AG04450 (cell line): ENCODE measurements at regions not wholly inside any gene's neighbourhood (a gene's known extent, or its start where the extent isn't known, plus 50 kb on each side); places are given as distances from the start of the nearest gene placed in this dataset.

Experiments
- CTCF ChIA-PET: fragments of 300-600, 350-600 bp; formaldehyde crosslinking; extraction: SDS; loops from one replicate; lab custom pipeline; 2022; ENCODE audit warnings: antibody characterized with exemption, inconsistent platforms; lab: Charles Lee
- POLR2A ChIA-PET: fragments of 350-600 bp; formaldehyde crosslinking; extraction: SDS; loops from one replicate; lab custom pipeline; 2021; ENCODE audit warnings: antibody characterized with exemption, inconsistent platforms; lab: Yijun Ruan, JAX
- DNase-seq: peaks from one replicate; pipeline ENCODE4 v3.0.0-alpha.2; 2011; ENCODE audit warnings: low read depth, low spot score
- H3K27ac ChIP-seq: one replicate; pipeline ENCODE4 v1.5.1; 2012; ENCODE audit warnings: low read depth, low read length, control low read depth
- H3K27me3 ChIP-seq: one replicate; pipeline ENCODE4 v1.6.0; 2012; ENCODE audit warnings: low read length; ENCODE audit not compliant: control insufficient read depth, insufficient read depth
- H3K4me3 ChIP-seq: 2 replicates; pipeline ENCODE4 v1.5.1; 2011; ENCODE audit warnings: mild to moderate bottlenecking, low read depth, low read length, control low read depth
- H3K9me3 ChIP-seq: 2 replicates; pipeline ENCODE4 v1.5.1; 2012; ENCODE audit warnings: low read length; ENCODE audit not compliant: control insufficient read depth, insufficient read depth
- TF ChIP-seq, protein P1 (sequence below): IDR thresholded peaks from 2 replicates; pipeline ENCODE4 v1.5.1; 2011; ENCODE audit warnings: low read depth, low read length, control low read depth, inconsistent platforms

- peaks cover 16% of the 10 kb centered on the region for H3K27me3 ChIP-seq
- no peak overlapping the region for H3K27ac ChIP-seq
- TF ChIP-seq, protein P1, sequence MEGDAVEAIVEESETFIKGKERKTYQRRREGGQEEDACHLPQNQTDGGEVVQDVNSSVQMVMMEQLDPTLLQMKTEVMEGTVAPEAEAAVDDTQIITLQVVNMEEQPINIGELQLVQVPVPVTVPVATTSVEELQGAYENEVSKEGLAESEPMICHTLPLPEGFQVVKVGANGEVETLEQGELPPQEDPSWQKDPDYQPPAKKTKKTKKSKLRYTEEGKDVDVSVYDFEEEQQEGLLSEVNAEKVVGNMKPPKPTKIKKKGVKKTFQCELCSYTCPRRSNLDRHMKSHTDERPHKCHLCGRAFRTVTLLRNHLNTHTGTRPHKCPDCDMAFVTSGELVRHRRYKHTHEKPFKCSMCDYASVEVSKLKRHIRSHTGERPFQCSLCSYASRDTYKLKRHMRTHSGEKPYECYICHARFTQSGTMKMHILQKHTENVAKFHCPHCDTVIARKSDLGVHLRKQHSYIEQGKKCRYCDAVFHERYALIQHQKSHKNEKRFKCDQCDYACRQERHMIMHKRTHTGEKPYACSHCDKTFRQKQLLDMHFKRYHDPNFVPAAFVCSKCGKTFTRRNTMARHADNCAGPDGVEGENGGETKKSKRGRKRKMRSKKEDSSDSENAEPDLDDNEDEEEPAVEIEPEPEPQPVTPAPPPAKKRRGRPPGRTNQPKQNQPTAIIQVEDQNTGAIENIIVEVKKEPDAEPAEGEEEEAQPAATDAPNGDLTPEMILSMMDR, result no peak
- CTCF ChIA-PET, result no interaction called here
- no peak for DNase-seq
- 0 out of 2 replicates have a peak, but pooled peaks cover 4% of the 10 kb centered on the region for H3K9me3 ChIP-seq
- no peak overlapping the region for H3K4me3 ChIP-seq
- POLR2A ChIA-PET, result no interaction called here
Observed at GRCh38 chr16:87032554-87032953, 284.6 kb downstream of the C16orf95 start.

DNA sequence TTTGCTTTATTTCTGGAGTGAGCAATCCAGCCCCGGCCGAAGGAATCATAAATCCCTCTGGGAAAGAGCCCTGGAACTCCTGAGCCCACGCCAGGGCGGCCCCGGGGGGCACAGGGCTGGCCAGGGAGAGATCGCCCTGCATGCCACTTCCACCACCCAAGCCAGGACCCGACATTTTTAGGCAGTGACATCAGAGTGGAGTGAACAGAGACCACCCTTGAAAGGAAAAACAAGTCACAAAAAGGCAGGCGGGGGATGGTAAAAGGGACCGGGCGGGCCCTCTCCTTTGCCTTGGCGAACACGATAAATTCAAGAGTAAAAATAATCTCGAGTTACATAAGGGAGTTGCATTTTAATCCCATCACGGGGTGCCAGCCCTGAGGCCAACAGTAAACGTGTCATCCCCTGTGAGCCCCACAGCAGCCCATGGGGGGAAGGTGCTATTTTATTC lies 284.1 kb downstream of the C16orf95 start:
- Histone ChIP-seq H3K9me3 (0 out of 2 replicates have a peak, but pooled peaks cover 4% of the 10 kb centered on the region), H3K4me3 (no peak overlapping the region), H3K27ac (no peak overlapping the region), H3K27me3 (peaks cover 12% of the 10 kb centered on the region)
- TF ChIP-seq, protein P1, result no peak
- ChIA-PET POLR2A (no interaction called here), CTCF (no interaction called here)
- no peak for DNase-seq

- H3K27me3 ChIP-seq, result peaks cover 9% of the 10 kb centered on the region
- H3K27ac ChIP-seq, result no peak overlapping the region
- ChIA-PET CTCF (no interaction called here), POLR2A (no interaction called here)
- H3K4me3 ChIP-seq, result no peak overlapping the region
- 0 out of 2 replicates have a peak, but pooled peaks cover 4% of the 10 kb centered on the region for H3K9me3 ChIP-seq
- DNase-seq, result no peak
- TF ChIP-seq, protein P1, result no peak
Observed at GRCh38 chr16:87033541-87034300, 283.5 kb downstream of the C16orf95 start.

DNA sequence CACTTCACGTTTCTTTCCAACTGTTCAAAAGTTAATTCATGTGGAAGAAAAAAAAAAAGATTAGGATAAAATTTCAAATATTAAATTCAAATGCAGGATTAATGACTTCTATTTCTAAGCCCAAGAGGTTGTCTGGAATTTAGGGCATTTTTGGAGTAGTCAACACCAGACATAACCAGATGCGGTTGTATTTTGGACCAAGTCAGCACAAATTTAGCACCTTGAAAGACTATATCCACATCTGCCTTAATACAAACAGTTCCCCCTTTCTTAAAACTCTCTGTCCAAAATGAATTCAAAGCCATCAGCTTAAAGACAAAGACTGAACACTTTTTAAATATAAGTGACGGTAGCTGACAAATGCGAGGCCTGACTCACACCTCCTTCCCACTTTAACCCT lies 282.9 kb downstream of the C16orf95 start:
- Histone ChIP-seq H3K4me3 (no peak overlapping the region), H3K27me3 (peaks cover 4% of the 10 kb centered on the region), H3K9me3 (0 out of 2 replicates have a peak, but pooled peaks cover 4% of the 10 kb centered on the region), H3K27ac (no peak overlapping the region)
- DNase-seq, result no peak
- TF ChIP-seq, protein P1, result no peak
- ChIA-PET POLR2A (no interaction called here), CTCF (no interaction called here)

DNA sequence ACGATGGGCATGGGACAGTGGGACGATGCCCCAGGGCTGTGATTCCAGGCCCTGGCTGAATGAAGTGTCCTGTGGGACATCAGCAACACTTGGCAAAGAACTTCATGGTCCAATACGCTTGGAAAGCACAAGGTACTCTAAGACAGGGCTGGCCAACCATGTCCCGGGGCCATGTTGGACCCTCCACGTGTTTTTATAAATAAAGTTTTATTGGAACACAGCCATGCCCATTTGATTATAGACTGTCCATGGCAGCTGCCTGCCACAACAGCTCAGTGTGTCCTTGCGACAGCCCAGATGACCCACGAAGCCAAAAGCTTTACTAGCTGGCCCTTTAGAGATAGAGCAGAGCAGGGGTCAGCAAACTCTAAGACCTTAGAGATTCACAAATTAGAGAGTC lies 282.1 kb downstream of the C16orf95 start:
- Histone ChIP-seq H3K27ac (no peak overlapping the region), H3K4me3 (no peak overlapping the region), H3K27me3 (peaks cover 8% of the 10 kb centered on the region), H3K9me3 (0 out of 2 replicates have a peak, but pooled peaks cover 4% of the 10 kb centered on the region)
- TF ChIP-seq, protein P1, result no peak
- CTCF ChIA-PET, result no interaction called here
- POLR2A ChIA-PET, result no interaction called here
- DNase-seq, result no peak
